GM23338 (cell line): ENCODE measurements at regions not wholly inside any gene's neighbourhood (a gene's known extent, or its start where the extent isn't known, plus 50 kb on each side); places are given as distances from the start of the nearest gene placed in this dataset.

Experiments used
- ATAC-seq: fragments of 200-7000 bp; cut with Tn5 transposase; 3 replicates; pipeline ENCODE4 v1.9.1; 2020
- DNase-seq: peaks from one replicate; pipeline ENCODE4 v3.0.0-alpha.2; 2015; ENCODE audit warnings: low spot score
- H2AFZ ChIP-seq: fragments of 200-600 bp; sonication (generic); 2 replicates; pipeline ENCODE4 v1.8.0; 2016; ENCODE audit warnings: antibody characterized with exemption, mild to moderate bottlenecking, moderate library complexity
- H3F3A ChIP-seq: fragments of 200-600 bp; sonication (generic); replicated peaks from 2 replicates; pipeline ENCODE4 v1.8.0; 2017; ENCODE audit warnings: antibody characterized with exemption, mixed run types, low read depth
- H3K27ac ChIP-seq: fragments of 200-600 bp; sonication (generic); 2 replicates; pipeline ENCODE4 v1.6.1; 2016; ENCODE audit warnings: low read depth
- H3K27me3 ChIP-seq: fragments of 200-600 bp; sonication (generic); 2 replicates; pipeline ENCODE4 v1.8.0; 2016; ENCODE audit warnings: mild to moderate bottlenecking, mixed run types, moderate library complexity; ENCODE audit not compliant: insufficient read depth
- H3K36me3 ChIP-seq: fragments of 200-600 bp; sonication (generic); 2 replicates; pipeline ENCODE4 v1.8.0; 2016; ENCODE audit warnings: mild to moderate bottlenecking; ENCODE audit not compliant: insufficient read depth
- H3K4me1 ChIP-seq: fragments of 200-600 bp; sonication (generic); 2 replicates; pipeline ENCODE4 v1.8.0; 2016; ENCODE audit warnings: mild to moderate bottlenecking, moderate library complexity; ENCODE audit not compliant: insufficient read depth
- H3K4me2 ChIP-seq: fragments of 200-600 bp; sonication (generic); 2 replicates; pipeline ENCODE4 v1.7.1; 2017; ENCODE audit warnings: mixed run types
- H3K4me3 ChIP-seq: fragments of 200-600 bp; sonication (generic); 2 replicates; pipeline ENCODE4 v1.6.1; 2016; ENCODE audit warnings: mixed run types
- H3K79me2 ChIP-seq: fragments of 200-600 bp; sonication (generic); replicated peaks from 2 replicates; pipeline ENCODE4 v1.8.0; 2017; ENCODE audit warnings: mild to moderate bottlenecking; ENCODE audit not compliant: insufficient read depth
- H3K9me2 ChIP-seq: fragments of 200-600 bp; sonication (generic); 2 replicates; pipeline ENCODE4 v1.8.0; 2017; ENCODE audit not compliant: insufficient read depth
- H4K20me1 ChIP-seq: fragments of 200-600 bp; sonication (generic); replicated peaks from 2 replicates; pipeline ENCODE4 v1.8.0; 2017; ENCODE audit warnings: mild to moderate bottlenecking; ENCODE audit not compliant: insufficient read depth
- H3K27ac Mint-ChIP-seq: 2 replicates; pipeline ENCODE4 v1.8.0; 2020; ENCODE audit warnings: inconsistent platforms, mild to moderate bottlenecking, moderate library complexity, mixed read lengths
- H3K27me3 Mint-ChIP-seq: 3 replicates; pipeline ENCODE4 v1.8.0; 2022; ENCODE audit warnings: low read depth, mild to moderate bottlenecking, moderate library complexity, mixed read lengths, inconsistent platforms; ENCODE audit not compliant: insufficient read depth, poor library complexity
- H3K36me3 Mint-ChIP-seq: 3 replicates; pipeline ENCODE4 v1.8.0; 2021; ENCODE audit warnings: low read depth, mild to moderate bottlenecking, inconsistent platforms, moderate library complexity, mixed read lengths
- H3K4me1 Mint-ChIP-seq: 3 replicates; pipeline ENCODE4 v1.8.0; 2020; ENCODE audit warnings: mild to moderate bottlenecking, inconsistent platforms, mixed read lengths
- H3K4me3 Mint-ChIP-seq: 3 replicates; pipeline ENCODE4 v1.8.0; 2021; ENCODE audit warnings: moderate library complexity, mild to moderate bottlenecking, inconsistent platforms, mixed read lengths
- H3K9me3 Mint-ChIP-seq: 3 replicates; pipeline ENCODE4 v1.8.0; 2020; ENCODE audit warnings: moderate library complexity, mild to moderate bottlenecking, inconsistent platforms, mixed read lengths
- CREB1 ChIP-seq: fragments of 250-450 bp; sonication (Bioruptor Pico); IDR thresholded peaks from 2 replicates; pipeline ENCODE4 v1.5.0; 2020; ENCODE audit warnings: low read depth, mild to moderate bottlenecking, moderate library complexity
- CTCF ChIP-seq, 2 experiments: fragments of 200-600 bp in 1 of 2; sonication (generic) in 1 of 2; conservative IDR thresholded peaks; 2 replicates each; pipeline versions ENCODE4 v1.5.1 to v1.6.1; 2016 to 2017; ENCODE audit warnings: antibody characterized with exemption in 2 of 2, low read depth in 2 of 2, mild to moderate bottlenecking in 2 of 2, moderate library complexity in 1 of 2
- EZH2 ChIP-seq: fragments of 200-600 bp; sonication (generic); IDR thresholded peaks from one replicate; pipeline ENCODE4 v1.8.0; 2017; ENCODE audit warnings: antibody characterized with exemption, mild to moderate bottlenecking, low read depth; ENCODE audit not compliant: unreplicated experiment
- EZH2phosphoT487 ChIP-seq: fragments of 200-600 bp; sonication (generic); IDR thresholded peaks from one replicate; pipeline ENCODE4 v1.8.1; 2018; ENCODE audit warnings: antibody characterized with exemption; ENCODE audit not compliant: unreplicated experiment
- JUNB ChIP-seq: IDR thresholded peaks from one replicate; pipeline ENCODE4 v1.6.1; 2016; ENCODE audit warnings: antibody characterized with exemption; ENCODE audit not compliant: unreplicated experiment
- NANOG ChIP-seq: IDR thresholded peaks from 2 replicates; pipeline ENCODE4 v1.6.1; 2016; ENCODE audit warnings: antibody characterized with exemption, borderline replicate concordance
- POLR2AphosphoS5 ChIP-seq: IDR thresholded peaks from 2 replicates; pipeline ENCODE4 v1.6.1; 2016; ENCODE audit warnings: antibody characterized with exemption, low read depth
- STAT1 ChIP-seq: IDR thresholded peaks from one replicate; pipeline ENCODE4 v1.6.1; 2016; ENCODE audit warnings: antibody characterized with exemption; ENCODE audit not compliant: unreplicated experiment
- ZNF114 ChIP-seq: fragments of 250-450 bp; sonication (Bioruptor Pico); IDR thresholded peaks from 2 replicates; pipeline ENCODE4 v1.5.0; 2020; ENCODE audit warnings: mild to moderate bottlenecking, moderate library complexity
- ZNF331 ChIP-seq: fragments of 250-450 bp; sonication (Bioruptor Pico); IDR thresholded peaks from 2 replicates; pipeline ENCODE4 v1.5.0; 2020; ENCODE audit warnings: low read depth, mild to moderate bottlenecking, moderate library complexity
- ZNF462 ChIP-seq: fragments of 250-450 bp; sonication (Bioruptor Pico); IDR thresholded peaks from 2 replicates; pipeline ENCODE4 v1.5.0; 2020; ENCODE audit warnings: mild to moderate bottlenecking, moderate library complexity
- TF ChIP-seq, protein P1 (sequence below): IDR thresholded peaks from 2 replicates; pipeline ENCODE4 v1.6.1; 2016; ENCODE audit warnings: antibody characterized with exemption
- TF ChIP-seq, protein P2 (sequence below): IDR thresholded peaks from one replicate; pipeline ENCODE4 v1.6.1; 2018; ENCODE audit warnings: antibody characterized with exemption; ENCODE audit not compliant: unreplicated experiment

DNA sequence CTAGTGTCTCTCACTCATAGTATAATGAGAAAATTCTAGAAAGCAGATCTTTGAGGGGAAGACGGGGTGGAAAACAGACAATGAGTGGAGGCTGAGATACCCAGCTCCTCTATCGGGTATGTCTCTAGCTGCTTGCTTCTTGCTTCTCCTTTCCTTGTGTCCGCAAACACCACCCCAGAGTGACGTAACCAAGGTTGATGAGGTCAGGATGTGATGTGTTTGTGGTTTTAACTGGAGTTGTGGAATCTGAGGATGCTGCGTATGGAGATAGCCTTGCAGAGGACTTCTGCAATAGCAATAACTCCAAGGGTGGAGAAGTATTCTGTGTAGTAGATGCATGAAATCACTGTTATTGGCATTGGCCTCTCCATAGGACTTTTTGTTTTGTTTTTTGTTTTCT is 132.7 kb upstream of the IFNGR1 start:
- ATAC-seq, result no peak
- Mint-ChIP-seq H3K27ac (no peak overlapping the region), H3K9me3 (no peaks in the 10 kb centered on the region), H3K4me1 (no peaks in the 10 kb centered on the region), H3K4me3 (no peak overlapping the region), H3K36me3 (no peaks in the 10 kb centered on the region), H3K27me3 (no peaks in the 10 kb centered on the region)
- no peak overlapping the region for H3K27ac ChIP-seq
- TF ChIP-seq EZH2 (no peak), POLR2AphosphoS5 (no peak), ZNF114 (CRISPR knock-in tag) (no peak), CTCF (conservative IDR thresholded peaks at IDR 0.05; ENCODE audit: low read depth in 2 of 2) (no peak), NANOG (no peak), STAT1 (no peak), CREB1 (CRISPR knock-in tag) (no peak), ZNF462 (CRISPR knock-in tag) (no peak), EZH2phosphoT487 (no peak), JUNB (no peak), ZNF331 (CRISPR knock-in tag) (no peak)
- TF ChIP-seq, protein P1, sequence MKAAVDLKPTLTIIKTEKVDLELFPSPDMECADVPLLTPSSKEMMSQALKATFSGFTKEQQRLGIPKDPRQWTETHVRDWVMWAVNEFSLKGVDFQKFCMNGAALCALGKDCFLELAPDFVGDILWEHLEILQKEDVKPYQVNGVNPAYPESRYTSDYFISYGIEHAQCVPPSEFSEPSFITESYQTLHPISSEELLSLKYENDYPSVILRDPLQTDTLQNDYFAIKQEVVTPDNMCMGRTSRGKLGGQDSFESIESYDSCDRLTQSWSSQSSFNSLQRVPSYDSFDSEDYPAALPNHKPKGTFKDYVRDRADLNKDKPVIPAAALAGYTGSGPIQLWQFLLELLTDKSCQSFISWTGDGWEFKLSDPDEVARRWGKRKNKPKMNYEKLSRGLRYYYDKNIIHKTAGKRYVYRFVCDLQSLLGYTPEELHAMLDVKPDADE, result no peak
- TF ChIP-seq, protein P2, sequence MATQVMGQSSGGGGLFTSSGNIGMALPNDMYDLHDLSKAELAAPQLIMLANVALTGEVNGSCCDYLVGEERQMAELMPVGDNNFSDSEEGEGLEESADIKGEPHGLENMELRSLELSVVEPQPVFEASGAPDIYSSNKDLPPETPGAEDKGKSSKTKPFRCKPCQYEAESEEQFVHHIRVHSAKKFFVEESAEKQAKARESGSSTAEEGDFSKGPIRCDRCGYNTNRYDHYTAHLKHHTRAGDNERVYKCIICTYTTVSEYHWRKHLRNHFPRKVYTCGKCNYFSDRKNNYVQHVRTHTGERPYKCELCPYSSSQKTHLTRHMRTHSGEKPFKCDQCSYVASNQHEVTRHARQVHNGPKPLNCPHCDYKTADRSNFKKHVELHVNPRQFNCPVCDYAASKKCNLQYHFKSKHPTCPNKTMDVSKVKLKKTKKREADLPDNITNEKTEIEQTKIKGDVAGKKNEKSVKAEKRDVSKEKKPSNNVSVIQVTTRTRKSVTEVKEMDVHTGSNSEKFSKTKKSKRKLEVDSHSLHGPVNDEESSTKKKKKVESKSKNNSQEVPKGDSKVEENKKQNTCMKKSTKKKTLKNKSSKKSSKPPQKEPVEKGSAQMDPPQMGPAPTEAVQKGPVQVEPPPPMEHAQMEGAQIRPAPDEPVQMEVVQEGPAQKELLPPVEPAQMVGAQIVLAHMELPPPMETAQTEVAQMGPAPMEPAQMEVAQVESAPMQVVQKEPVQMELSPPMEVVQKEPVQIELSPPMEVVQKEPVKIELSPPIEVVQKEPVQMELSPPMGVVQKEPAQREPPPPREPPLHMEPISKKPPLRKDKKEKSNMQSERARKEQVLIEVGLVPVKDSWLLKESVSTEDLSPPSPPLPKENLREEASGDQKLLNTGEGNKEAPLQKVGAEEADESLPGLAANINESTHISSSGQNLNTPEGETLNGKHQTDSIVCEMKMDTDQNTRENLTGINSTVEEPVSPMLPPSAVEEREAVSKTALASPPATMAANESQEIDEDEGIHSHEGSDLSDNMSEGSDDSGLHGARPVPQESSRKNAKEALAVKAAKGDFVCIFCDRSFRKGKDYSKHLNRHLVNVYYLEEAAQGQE, result no peak
- H3K27me3 ChIP-seq, result no peaks in the 10 kb centered on the region
- H3K9me2 ChIP-seq, result no peaks in the 10 kb centered on the region
- H3K4me2 ChIP-seq, result no peak overlapping the region
- H3F3A ChIP-seq, result no peaks in the 10 kb centered on the region
- DNase-seq, result no peak
- no peak overlapping the region for H3K4me3 ChIP-seq
- no peaks in the 10 kb centered on the region for H3K36me3 ChIP-seq
- no peaks in the 10 kb centered on the region for H4K20me1 ChIP-seq
- H3K4me1 ChIP-seq, result no peaks in the 10 kb centered on the region
- no peaks in the 10 kb centered on the region for H3K79me2 ChIP-seq
- no peak overlapping the region for H2AFZ ChIP-seq
